Osteoblast (primary cell): ENCODE measurements at regions not wholly inside any gene's neighbourhood (a gene's known extent, or its start where the extent isn't known, plus 50 kb on each side); places are given as distances from the start of the nearest gene placed in this dataset.

Experiments
- DNase-seq: peaks from one replicate; pipeline ENCODE4 v3.0.0; 2011; ENCODE audit warnings: low spot score, mixed read lengths; ENCODE audit not compliant: insufficient read length; ENCODE audit errors: missing footprints
- H2AFZ ChIP-seq: 2 replicates; pipeline ENCODE4 v1.6.0; 2011; ENCODE audit warnings: mild to moderate bottlenecking, low read length
- H3K27ac ChIP-seq: 2 replicates; pipeline ENCODE4 v1.5.1; 2011; ENCODE audit warnings: mild to moderate bottlenecking, low read depth, low read length, moderate library complexity
- H3K27me3 ChIP-seq: 2 replicates; pipeline ENCODE4 v1.6.0; 2012; ENCODE audit warnings: mild to moderate bottlenecking, control low read depth, inconsistent platforms, low read length, moderate library complexity; ENCODE audit not compliant: insufficient read depth
- H3K36me3 ChIP-seq: 2 replicates; pipeline ENCODE4 v1.5.1; 2011; ENCODE audit warnings: mild to moderate bottlenecking, low read length, control low read depth, moderate library complexity; ENCODE audit not compliant: insufficient read depth
- H3K4me1 ChIP-seq: 2 replicates; pipeline ENCODE4 v1.5.1; 2011; ENCODE audit warnings: mild to moderate bottlenecking, low read length, control low read depth, moderate library complexity; ENCODE audit not compliant: insufficient read depth
- H3K4me2 ChIP-seq: 2 replicates; pipeline ENCODE4 v1.6.0; 2011; ENCODE audit warnings: mild to moderate bottlenecking, low read length; ENCODE audit not compliant: insufficient read depth
- H3K4me3 ChIP-seq: fragments of 200-600 bp; sonication (generic); 3 replicates; pipeline ENCODE4 v1.5.1; 2012; ENCODE audit warnings: mild to moderate bottlenecking, low read length, inconsistent platforms; ENCODE audit not compliant: insufficient read depth
- H3K79me2 ChIP-seq: 2 replicates; pipeline ENCODE4 v1.6.0; 2012; ENCODE audit warnings: mild to moderate bottlenecking, low read length, control low read depth, inconsistent platforms; ENCODE audit not compliant: insufficient read depth
- H3K9me3 ChIP-seq: 2 replicates; pipeline ENCODE4 v1.5.1; 2011; ENCODE audit warnings: low read depth, low read length, control low read depth
- H4K20me1 ChIP-seq: 2 replicates; pipeline ENCODE4 v1.6.0; 2012; ENCODE audit warnings: mild to moderate bottlenecking, low read length, control low read depth; ENCODE audit not compliant: insufficient read depth
- TF ChIP-seq, protein P1 (sequence below): IDR thresholded peaks from 2 replicates; pipeline ENCODE4 v1.5.1; 2011; ENCODE audit warnings: mild to moderate bottlenecking, low read depth, low read length, moderate library complexity; ENCODE audit errors: extremely low read depth

DNA sequence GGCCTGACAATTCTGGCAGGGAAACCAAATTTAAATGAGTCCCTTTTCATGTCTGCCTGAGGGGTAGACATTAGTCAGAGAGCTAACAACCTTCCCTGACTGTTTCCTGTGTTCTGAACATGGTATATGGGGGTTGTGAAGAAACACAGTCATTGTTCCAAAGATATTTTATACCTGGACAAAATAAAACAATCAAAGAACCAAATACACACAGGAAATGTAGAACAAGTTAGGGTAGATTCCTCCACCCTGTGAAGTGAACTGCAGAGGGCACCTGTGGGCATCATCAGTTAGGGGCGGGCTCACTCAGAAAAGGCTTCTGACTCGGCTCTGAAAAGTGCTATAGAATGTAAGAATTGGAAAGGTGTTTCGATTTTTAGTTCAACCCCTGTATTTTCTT lies 231.9 kb upstream of the CADM1 start:
- Histone ChIP-seq H2AFZ (no peak overlapping the region), H3K79me2 (no peaks in the 10 kb centered on the region), H3K4me1 (no peaks in the 10 kb centered on the region), H3K4me3 (no peak overlapping the region), H3K4me2 (no peak overlapping the region), H3K9me3 (no peaks in the 10 kb centered on the region), H3K36me3 (no peaks in the 10 kb centered on the region), H4K20me1 (no peaks in the 10 kb centered on the region), H3K27me3 (no peaks in the 10 kb centered on the region), H3K27ac (no peak overlapping the region)
- no peak for DNase-seq
- TF ChIP-seq, protein P1, sequence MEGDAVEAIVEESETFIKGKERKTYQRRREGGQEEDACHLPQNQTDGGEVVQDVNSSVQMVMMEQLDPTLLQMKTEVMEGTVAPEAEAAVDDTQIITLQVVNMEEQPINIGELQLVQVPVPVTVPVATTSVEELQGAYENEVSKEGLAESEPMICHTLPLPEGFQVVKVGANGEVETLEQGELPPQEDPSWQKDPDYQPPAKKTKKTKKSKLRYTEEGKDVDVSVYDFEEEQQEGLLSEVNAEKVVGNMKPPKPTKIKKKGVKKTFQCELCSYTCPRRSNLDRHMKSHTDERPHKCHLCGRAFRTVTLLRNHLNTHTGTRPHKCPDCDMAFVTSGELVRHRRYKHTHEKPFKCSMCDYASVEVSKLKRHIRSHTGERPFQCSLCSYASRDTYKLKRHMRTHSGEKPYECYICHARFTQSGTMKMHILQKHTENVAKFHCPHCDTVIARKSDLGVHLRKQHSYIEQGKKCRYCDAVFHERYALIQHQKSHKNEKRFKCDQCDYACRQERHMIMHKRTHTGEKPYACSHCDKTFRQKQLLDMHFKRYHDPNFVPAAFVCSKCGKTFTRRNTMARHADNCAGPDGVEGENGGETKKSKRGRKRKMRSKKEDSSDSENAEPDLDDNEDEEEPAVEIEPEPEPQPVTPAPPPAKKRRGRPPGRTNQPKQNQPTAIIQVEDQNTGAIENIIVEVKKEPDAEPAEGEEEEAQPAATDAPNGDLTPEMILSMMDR: no peak

- H3K4me3 ChIP-seq: no peak overlapping the region
- H3K27me3 ChIP-seq: no peaks in the 10 kb centered on the region
- no peak overlapping the region for H3K4me2 ChIP-seq
- no peak for DNase-seq
- H3K9me3 ChIP-seq: no peaks in the 10 kb centered on the region
- H2AFZ ChIP-seq: no peak overlapping the region
- no peaks in the 10 kb centered on the region for H4K20me1 ChIP-seq
- TF ChIP-seq, protein P1: no peak
- no peaks in the 10 kb centered on the region for H3K79me2 ChIP-seq
- no peaks in the 10 kb centered on the region for H3K36me3 ChIP-seq
- no peak overlapping the region for H3K27ac ChIP-seq
- H3K4me1 ChIP-seq: no peaks in the 10 kb centered on the region
Measured at GRCh38 chr11:115724666-115725065, 220.5 kb upstream of the CADM1 start.

DNA sequence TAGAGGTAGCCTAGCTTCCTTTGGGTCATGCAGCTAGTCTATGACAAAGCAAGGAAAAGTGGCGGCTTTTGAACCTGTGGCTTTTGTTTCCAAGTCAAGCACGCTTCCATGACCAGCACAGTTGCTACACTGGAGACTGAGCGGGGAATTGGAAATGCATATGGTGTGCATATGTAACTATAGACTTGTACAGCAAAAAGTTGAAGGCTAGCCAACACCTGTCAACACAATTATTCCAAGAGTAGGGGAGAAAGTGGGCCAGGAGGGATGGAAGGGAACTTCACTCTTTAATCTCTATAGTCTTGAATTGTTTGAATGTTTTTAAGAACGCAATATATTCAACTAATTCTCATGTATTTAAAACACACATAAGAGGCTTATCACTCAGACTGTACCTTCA lies 218.5 kb upstream of the CADM1 start:
- no peak overlapping the region for H2AFZ ChIP-seq
- H3K27me3 ChIP-seq: no peaks in the 10 kb centered on the region
- no peaks in the 10 kb centered on the region for H3K4me1 ChIP-seq
- no peak overlapping the region for H3K4me3 ChIP-seq
- no peak overlapping the region for H3K4me2 ChIP-seq
- no peak for DNase-seq
- H4K20me1 ChIP-seq: no peaks in the 10 kb centered on the region
- TF ChIP-seq, protein P1: no peak
- no peaks in the 10 kb centered on the region for H3K79me2 ChIP-seq
- H3K9me3 ChIP-seq: no peaks in the 10 kb centered on the region
- no peak overlapping the region for H3K27ac ChIP-seq
- no peaks in the 10 kb centered on the region for H3K36me3 ChIP-seq

- Histone ChIP-seq H3K79me2 (no peaks in the 10 kb centered on the region), H2AFZ (no peak overlapping the region), H3K27ac (no peak overlapping the region), H3K9me3 (no peaks in the 10 kb centered on the region), H3K4me1 (no peaks in the 10 kb centered on the region), H3K4me2 (no peak overlapping the region), H4K20me1 (no peaks in the 10 kb centered on the region), H3K27me3 (no peaks in the 10 kb centered on the region), H3K4me3 (no peak overlapping the region), H3K36me3 (no peaks in the 10 kb centered on the region)
- DNase-seq: no peak
- TF ChIP-seq, protein P1: no peak
Measured at GRCh38 chr11:115721296-115721995, 217.2 kb upstream of the CADM1 start.
